ENCODE measurements at regions not wholly inside any gene's neighbourhood (a gene's known extent, or its start where the extent isn't known, plus 50 kb on each side); places are given as distances from the start of the nearest gene placed in this dataset.
"Not testable (repeated sequence)": the region's sequence is repeated elsewhere in the genome, so short reads cannot be mapped to it uniquely, and the experiment has no call there.

DNA sequence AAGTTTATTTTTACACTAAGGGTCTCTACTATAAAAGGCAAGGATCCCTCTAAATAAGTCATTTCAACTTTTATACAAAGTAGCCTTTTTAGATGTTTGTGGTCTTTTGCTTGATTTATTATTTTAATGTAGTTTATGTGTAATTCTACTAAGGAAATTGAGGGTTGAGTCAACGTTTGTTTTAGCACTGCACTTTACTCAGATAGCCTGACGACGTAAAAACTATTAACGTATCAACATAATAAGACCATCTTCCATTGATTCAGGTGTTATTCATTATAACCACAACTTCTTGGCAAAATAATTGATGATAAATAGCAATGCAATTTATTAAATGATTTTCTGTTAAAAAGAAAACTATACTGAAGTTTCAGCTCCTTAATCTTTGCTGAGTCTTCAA, 1103.6 kb upstream of the ACVR2A start:
- no peak overlapping the region for H3K4me3 Mint-ChIP-seq
- H3K36me3 Mint-ChIP-seq (ENCODE audit: low read depth) = no peaks in the 10 kb centered on the region
- H3K9me3 Mint-ChIP-seq = no peaks in the 10 kb centered on the region
- no peaks in the 10 kb centered on the region for H3K4me1 Mint-ChIP-seq (ENCODE audit: low read depth)
- no peak overlapping the region for H3K27ac Mint-ChIP-seq
- H3K27me3 Mint-ChIP-seq (ENCODE audit: low read depth) = no peaks in the 10 kb centered on the region

DNA sequence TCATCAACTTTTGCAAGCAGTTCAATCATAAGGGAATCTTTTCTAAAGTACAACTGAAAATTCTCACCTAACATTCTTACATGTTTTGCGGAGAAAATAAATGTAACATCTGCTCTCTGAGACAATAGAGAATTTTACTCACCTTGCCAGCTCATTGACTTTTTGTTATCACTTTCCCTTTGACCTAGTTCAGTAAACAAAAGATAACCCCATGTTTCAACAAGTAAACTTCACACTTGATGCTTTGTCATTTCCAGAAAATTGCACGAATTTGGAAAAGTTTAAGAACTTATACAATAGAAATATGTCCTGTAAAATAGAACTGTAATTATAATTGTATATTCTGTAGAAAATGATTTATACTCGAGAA, 1110.0 kb upstream of the ACVR2A start:
- H3K27me3 Mint-ChIP-seq (ENCODE audit: low read depth) = no peaks in the 10 kb centered on the region
- no peak overlapping the region for H3K27ac Mint-ChIP-seq
- no peaks in the 10 kb centered on the region for H3K4me1 Mint-ChIP-seq (ENCODE audit: low read depth)
- no peaks in the 10 kb centered on the region for H3K36me3 Mint-ChIP-seq (ENCODE audit: low read depth)
- no peaks in the 10 kb centered on the region for H3K9me3 Mint-ChIP-seq
- no peak overlapping the region for H3K4me3 Mint-ChIP-seq

DNA sequence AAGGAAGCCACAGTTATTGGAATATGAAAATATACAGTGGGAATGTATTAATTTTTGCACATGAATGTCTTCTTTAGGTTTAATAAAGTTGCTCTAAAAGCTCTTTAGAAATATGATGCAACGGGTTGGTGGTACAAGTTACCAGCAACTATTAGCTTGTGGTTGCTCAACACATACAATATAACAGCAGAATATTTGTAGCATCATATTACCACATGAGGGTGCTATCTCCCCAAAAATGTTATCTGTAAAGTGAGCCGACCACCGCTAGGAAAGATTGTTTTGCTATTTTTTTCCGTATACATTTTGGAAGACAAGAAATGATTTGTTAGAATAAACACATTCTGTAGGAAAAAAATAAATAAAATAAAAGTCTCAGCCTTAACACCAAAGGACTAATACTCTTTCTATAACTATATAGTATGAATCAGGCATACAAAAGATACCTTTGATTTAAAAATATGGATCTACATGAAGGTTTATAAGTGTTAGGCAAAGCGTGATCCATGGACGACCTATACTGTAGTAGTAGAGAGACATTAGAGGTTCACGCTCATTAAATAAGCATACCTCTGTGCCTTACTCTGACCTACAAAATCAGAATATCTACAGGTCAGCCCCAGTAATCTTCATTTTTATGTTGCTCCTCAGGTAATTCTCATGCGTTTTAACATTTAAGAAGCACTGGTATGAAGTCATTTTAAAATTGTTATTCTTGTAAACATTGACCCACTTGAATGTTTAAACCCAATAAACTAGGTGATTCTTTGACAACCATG, 1110.6 kb upstream of the ACVR2A start:
- no peaks in the 10 kb centered on the region for H3K27me3 Mint-ChIP-seq (ENCODE audit: low read depth)
- no peaks in the 10 kb centered on the region for H3K9me3 Mint-ChIP-seq
- no peak overlapping the region for H3K4me3 Mint-ChIP-seq
- H3K4me1 Mint-ChIP-seq (ENCODE audit: low read depth) = no peaks in the 10 kb centered on the region
- H3K36me3 Mint-ChIP-seq (ENCODE audit: low read depth) = no peaks in the 10 kb centered on the region
- H3K27ac Mint-ChIP-seq = no peak overlapping the region

DNA sequence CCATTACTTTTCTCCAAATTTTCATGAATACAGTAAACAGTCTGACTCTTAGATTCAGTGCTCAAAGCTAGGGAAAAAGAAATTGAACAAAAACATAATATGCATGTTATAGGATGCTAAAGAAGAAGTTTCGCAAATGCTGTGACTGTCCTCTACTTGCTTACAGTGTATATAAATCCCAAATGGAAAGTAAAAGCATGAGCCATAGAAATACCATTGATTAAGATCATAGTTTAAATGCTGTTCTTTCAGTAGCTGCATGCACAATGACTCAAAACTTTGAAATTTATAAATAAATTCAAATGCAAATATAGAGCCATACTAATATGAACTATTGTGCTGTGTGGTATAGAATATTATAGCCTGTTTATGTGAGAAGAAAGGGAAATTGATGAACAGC, 1113.9 kb upstream of the ACVR2A start:
- Mint-ChIP-seq H3K36me3 (ENCODE audit: low read depth) (no peaks in the 10 kb centered on the region), H3K4me3 (no peak overlapping the region), H3K27me3 (ENCODE audit: low read depth) (no peaks in the 10 kb centered on the region), H3K9me3 (no peaks in the 10 kb centered on the region), H3K27ac (no peak overlapping the region), H3K4me1 (ENCODE audit: low read depth) (no peaks in the 10 kb centered on the region)

DNA sequence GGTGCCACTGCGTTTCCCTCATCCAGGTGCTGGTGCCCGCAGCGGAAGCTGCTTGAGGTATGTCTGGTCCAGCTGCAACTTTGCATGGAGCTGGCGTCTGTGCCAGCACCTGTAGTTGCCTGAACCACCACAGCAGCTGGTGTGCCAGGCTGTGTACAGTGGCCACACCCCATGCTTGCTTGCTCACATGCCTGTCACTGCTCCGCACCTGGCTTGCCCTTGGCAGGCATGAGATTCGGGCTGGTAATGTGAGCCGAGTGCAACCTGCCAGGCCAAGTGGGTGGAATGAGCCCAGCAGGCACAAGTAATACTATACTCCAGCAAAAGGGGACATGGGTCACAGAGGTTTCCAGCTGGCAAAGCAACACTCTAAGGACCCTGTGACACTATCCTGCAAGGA, 1123.3 kb upstream of the ACVR2A start:
- no peaks in the 10 kb centered on the region for H3K4me1 Mint-ChIP-seq (ENCODE audit: low read depth)
- H3K36me3 Mint-ChIP-seq (ENCODE audit: low read depth) = no peaks in the 10 kb centered on the region

DNA sequence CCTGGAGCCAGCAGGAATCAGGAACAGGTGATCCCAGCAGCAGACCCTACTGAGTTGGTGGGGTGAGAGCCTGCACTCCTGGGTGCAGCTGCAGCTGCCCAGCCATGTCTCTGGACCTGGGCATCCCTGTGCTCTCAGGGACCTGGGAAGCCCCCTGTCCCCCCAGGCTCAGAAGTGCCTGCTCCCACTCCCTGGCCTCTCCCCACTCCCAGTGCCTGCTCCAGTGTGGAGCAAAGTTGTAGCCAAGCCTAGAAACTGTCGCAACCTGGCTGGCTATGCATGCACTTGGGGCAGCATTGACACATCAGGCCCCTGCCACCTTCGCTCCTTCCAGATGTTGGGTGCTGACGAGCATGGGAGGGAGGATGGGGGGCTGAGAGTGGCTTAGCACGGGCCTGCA, 1124.7 kb upstream of the ACVR2A start:
- peaks cover 6% of the 10 kb centered on the region for H3K9me3 Mint-ChIP-seq
- H3K27ac Mint-ChIP-seq = no peak overlapping the region
- H3K27me3 Mint-ChIP-seq (ENCODE audit: low read depth) = no peaks in the 10 kb centered on the region
- no peaks in the 10 kb centered on the region for H3K36me3 Mint-ChIP-seq (ENCODE audit: low read depth)
- H3K4me1 Mint-ChIP-seq (ENCODE audit: low read depth) = no peaks in the 10 kb centered on the region
- no peak overlapping the region for H3K4me3 Mint-ChIP-seq

More for the DNA sequence above, 1123.3 kb upstream of the ACVR2A start:
- no peak overlapping the region for H3K4me3 Mint-ChIP-seq
- no peak overlapping the region for H3K27ac Mint-ChIP-seq
- peaks cover 6% of the 10 kb centered on the region for H3K9me3 Mint-ChIP-seq
- no peaks in the 10 kb centered on the region for H3K27me3 Mint-ChIP-seq (ENCODE audit: low read depth)

DNA sequence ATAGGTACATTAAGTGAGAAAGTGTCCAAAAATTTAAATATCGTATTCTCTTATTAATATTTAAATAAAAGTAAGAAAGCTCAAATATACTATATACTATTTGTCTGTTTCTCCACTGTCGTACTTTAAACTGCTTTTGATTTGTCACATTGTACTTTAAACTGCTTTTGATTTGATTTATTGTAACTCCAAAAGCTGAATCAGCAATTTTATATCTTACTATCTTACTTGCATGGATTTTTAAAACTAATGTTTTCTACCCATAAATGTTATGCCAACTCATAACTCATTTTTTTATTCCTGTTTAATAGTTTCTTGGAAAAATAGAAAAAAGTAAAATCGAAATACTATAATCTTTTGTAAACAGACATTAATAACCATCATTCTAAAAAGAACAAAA, 1128.2 kb upstream of the ACVR2A start:
- H3K4me3 Mint-ChIP-seq = no peak overlapping the region
- H3K4me1 Mint-ChIP-seq (ENCODE audit: low read depth) = no peaks in the 10 kb centered on the region
- H3K27ac Mint-ChIP-seq = no peak overlapping the region
- no peaks in the 10 kb centered on the region for H3K36me3 Mint-ChIP-seq (ENCODE audit: low read depth)
- no peaks in the 10 kb centered on the region for H3K27me3 Mint-ChIP-seq (ENCODE audit: low read depth)
- H3K9me3 Mint-ChIP-seq = peaks cover 6% of the 10 kb centered on the region

DNA sequence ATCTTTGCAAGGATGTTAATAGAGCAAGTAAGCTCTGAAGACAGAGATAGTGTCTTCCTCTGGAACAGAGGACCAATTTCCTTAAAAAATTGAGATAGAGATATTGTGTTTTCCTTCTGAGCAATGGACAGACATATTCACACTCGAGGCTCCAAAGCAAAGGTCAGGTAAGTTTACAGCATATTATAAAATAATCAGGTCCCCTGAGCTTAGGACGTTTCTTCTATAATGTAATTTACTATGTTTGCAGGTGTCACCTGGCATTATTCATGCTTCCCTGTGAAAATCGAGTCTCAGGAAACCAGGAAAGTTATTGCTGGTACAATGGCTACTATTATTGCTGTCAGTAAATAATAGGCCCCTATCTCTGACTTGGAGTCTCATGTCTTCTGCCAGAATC, 1135.8 kb upstream of the ACVR2A start:
- no peaks in the 10 kb centered on the region for H3K4me1 Mint-ChIP-seq (ENCODE audit: low read depth)
- H3K36me3 Mint-ChIP-seq (ENCODE audit: low read depth) = no peaks in the 10 kb centered on the region
- H3K27me3 Mint-ChIP-seq (ENCODE audit: low read depth) = no peaks in the 10 kb centered on the region
- no peak overlapping the region for H3K4me3 Mint-ChIP-seq
- peaks cover 5% of the 10 kb centered on the region for H3K9me3 Mint-ChIP-seq
- H3K27ac Mint-ChIP-seq = no peak overlapping the region

DNA sequence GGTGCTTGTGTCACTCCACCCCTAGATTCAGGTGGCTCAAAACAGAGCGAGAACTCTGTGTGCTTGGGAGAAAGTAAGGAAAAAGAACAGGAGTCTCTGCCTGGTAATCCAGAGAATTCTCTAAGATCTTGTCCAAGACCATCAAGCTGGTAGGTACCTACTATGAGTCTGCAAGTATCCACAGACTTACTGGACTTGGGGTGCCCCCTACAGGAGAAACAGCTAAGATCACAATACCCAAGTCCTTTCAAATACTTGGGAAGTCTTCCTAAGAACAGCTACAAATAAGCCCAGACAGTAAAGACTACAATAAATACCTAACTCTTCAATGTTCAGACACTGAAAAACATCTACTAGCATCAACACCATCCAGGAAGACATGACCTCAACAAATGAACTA, 1143.6 kb upstream of the ACVR2A start:
- peaks cover 28% of the 10 kb centered on the region for H3K9me3 Mint-ChIP-seq
- no peaks in the 10 kb centered on the region for H3K4me1 Mint-ChIP-seq (ENCODE audit: low read depth)
- H3K4me3 Mint-ChIP-seq = no peak overlapping the region
- H3K27me3 Mint-ChIP-seq (ENCODE audit: low read depth) = no peaks in the 10 kb centered on the region
- H3K36me3 Mint-ChIP-seq (ENCODE audit: low read depth) = no peaks in the 10 kb centered on the region
- H3K27ac Mint-ChIP-seq = no peak overlapping the region

DNA sequence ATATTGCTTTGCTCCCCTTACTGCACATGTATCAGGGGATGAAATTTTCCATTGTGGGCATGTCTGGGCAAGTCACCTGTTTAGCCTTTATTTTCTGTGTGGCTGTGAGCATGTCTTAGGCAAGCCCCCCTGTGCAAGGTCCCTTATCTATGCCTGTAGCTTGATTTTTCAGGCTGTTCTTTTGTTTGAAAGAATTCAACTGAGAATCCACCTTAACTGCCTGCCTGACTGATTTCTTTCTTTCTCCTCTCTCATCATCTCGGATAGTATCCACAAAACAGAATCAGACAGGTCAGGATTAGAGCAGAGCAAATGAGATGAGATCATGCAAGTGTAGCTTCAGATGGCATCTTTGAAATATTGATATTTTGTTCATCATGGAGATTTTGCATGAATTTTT, 1147.5 kb upstream of the ACVR2A start:
- no peaks in the 10 kb centered on the region for H3K27me3 Mint-ChIP-seq (ENCODE audit: low read depth)
- H3K36me3 Mint-ChIP-seq (ENCODE audit: low read depth) = no peaks in the 10 kb centered on the region
- peaks cover 12% of the 10 kb centered on the region for H3K9me3 Mint-ChIP-seq
- H3K27ac Mint-ChIP-seq = no peak overlapping the region
- H3K4me1 Mint-ChIP-seq (ENCODE audit: low read depth) = no peaks in the 10 kb centered on the region
- no peak overlapping the region for H3K4me3 Mint-ChIP-seq

DNA sequence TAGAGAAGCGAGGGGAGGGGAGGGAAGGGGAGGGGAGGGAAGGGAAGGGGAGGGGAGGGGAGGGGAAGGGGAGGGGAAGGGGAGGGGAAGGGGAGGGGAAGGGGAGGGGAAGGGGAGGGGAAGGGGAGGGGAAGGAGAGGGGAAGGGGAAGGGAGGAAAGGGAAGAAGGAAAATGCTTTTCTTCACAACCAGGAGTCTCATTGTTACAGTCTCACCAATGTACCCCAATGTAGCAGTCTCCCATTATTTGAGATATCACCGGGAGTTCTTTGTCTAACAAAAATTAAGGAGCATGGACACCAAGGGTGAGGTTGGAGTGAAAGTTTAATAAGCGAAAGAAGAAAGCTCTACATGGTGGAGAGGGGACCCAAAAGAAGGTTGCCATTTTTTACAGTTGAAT, 1148.0 kb upstream of the ACVR2A start:
- not testable (repeated sequence) for H3K4me1 Mint-ChIP-seq (ENCODE audit: low read depth)

DNA sequence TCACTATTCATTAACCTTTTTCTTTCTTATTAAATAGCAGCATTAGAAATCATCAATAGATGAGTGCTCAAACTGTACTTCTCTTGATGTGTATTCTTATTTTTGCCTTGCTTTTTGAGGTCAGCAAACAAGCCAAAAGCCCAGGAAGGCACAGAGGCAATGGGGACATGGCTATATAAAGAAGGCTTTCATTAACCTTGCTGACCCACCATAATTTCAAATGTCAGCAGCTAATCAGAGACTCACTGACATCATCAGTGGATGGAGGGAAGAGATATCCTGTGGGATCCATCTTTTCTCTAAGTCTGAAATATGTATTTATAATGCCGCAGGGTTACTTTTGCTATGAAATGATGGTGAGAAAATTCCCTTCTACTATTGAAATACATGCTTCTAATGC, 1162.8 kb upstream of the ACVR2A start:
- Mint-ChIP-seq H3K4me1 (ENCODE audit: low read depth) (no peaks in the 10 kb centered on the region), H3K4me3 (no peak overlapping the region), H3K27ac (no peak overlapping the region), H3K27me3 (ENCODE audit: low read depth) (no peaks in the 10 kb centered on the region), H3K9me3 (peaks cover 4% of the 10 kb centered on the region), H3K36me3 (ENCODE audit: low read depth) (no peaks in the 10 kb centered on the region)

More for the DNA sequence above, 1148.0 kb upstream of the ACVR2A start:
- H3K36me3 Mint-ChIP-seq (ENCODE audit: low read depth); H3K4me3 Mint-ChIP-seq; H3K27me3 Mint-ChIP-seq (ENCODE audit: low read depth); H3K27ac Mint-ChIP-seq: not testable (repeated sequence)
- peaks cover 12% of the 10 kb centered on the region for H3K9me3 Mint-ChIP-seq

DNA sequence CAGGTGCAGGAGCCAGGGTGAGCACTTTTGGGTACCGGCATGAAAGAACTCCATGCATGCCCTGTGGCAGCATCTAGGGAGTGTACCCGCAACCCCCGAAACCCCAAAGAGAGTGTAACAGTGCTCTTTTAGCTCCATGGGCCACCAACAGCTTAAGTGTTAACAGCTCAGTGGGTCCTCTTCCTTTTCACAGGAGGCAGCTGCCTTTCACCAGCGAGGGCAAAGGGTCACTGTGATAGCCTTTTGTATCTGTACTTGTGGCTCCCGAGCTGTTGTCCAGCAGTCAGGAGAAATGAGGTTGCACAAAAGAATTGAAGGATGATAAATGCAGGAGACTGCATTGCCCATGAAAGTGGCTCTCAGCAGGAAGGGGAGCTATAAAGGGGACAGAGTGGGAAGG, 1166.3 kb upstream of the ACVR2A start:
- H3K9me3 Mint-ChIP-seq = peaks cover 4% of the 10 kb centered on the region
- H3K4me1 Mint-ChIP-seq (ENCODE audit: low read depth) = no peaks in the 10 kb centered on the region
- H3K36me3 Mint-ChIP-seq (ENCODE audit: low read depth) = no peaks in the 10 kb centered on the region
- no peaks in the 10 kb centered on the region for H3K27me3 Mint-ChIP-seq (ENCODE audit: low read depth)
- H3K27ac Mint-ChIP-seq = no peak overlapping the region
- no peak overlapping the region for H3K4me3 Mint-ChIP-seq

DNA sequence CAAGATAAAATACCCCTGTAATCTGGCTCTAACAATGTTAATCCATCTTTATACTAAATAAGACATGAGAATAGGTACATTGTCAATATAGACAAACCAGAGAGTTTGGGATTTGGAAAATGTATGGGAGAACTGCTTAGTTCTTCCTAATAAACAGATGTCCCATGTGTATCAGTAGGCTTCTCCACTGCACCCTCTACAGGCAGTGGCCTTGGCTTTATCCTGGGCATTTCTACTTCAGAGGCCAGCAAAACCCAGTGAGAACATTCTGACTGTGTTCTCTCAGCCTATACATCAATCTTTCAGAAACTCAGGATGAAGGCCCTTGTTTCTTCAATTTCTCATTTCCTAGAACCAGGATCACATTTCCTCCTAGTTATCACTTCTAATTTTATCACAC, 1167.5 kb upstream of the ACVR2A start:
- Mint-ChIP-seq H3K27ac (no peak overlapping the region), H3K4me1 (ENCODE audit: low read depth) (no peaks in the 10 kb centered on the region), H3K27me3 (ENCODE audit: low read depth) (no peaks in the 10 kb centered on the region), H3K4me3 (no peak overlapping the region), H3K9me3 (no peaks in the 10 kb centered on the region), H3K36me3 (ENCODE audit: low read depth) (no peaks in the 10 kb centered on the region)

DNA sequence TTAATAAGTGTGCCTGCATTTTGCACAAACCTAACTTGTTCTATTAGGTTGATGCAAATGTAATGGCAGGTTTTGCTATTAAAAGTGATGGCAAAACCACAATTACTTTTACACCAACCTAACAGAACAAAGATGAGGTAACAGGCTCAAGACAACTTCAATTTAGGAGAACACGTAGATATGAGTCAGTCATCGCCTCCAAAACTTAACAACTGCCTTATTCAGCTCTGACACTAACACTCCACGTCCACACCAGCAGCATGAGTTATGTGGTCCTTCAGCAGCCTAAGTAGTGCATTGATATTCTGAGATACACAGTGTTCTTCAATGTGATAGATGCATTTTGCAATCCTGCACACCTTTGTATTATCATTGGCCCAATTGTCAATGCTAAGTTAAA, 1175.1 kb upstream of the ACVR2A start:
- Mint-ChIP-seq H3K4me1 (ENCODE audit: low read depth) (no peaks in the 10 kb centered on the region), H3K36me3 (ENCODE audit: low read depth) (no peaks in the 10 kb centered on the region), H3K27me3 (ENCODE audit: low read depth) (no peaks in the 10 kb centered on the region), H3K4me3 (no peak overlapping the region), H3K9me3 (no peaks in the 10 kb centered on the region), H3K27ac (no peak overlapping the region)

DNA sequence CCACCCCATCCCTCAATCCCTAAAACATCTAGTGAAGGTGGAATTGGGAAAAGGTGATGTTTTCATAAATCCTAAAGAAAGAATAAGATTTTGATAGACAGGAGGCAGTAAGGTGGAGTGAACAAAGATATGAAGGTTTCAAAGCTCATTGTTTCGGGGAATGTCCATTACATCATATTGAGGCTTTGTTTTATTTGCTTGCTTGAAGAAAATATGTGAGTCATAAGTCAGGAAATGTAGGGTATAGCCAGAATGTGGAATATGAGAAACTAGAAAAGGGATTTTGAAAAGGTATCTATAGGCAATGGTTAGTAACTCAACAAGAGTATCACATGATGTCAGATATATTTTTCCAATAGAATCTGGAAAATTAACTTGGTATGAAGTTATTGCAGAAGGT, 1178.5 kb upstream of the ACVR2A start:
- H3K4me1 Mint-ChIP-seq (ENCODE audit: low read depth) = no peaks in the 10 kb centered on the region
- no peaks in the 10 kb centered on the region for H3K9me3 Mint-ChIP-seq
- no peaks in the 10 kb centered on the region for H3K27me3 Mint-ChIP-seq (ENCODE audit: low read depth)
- no peak overlapping the region for H3K27ac Mint-ChIP-seq
- no peak overlapping the region for H3K4me3 Mint-ChIP-seq
- H3K36me3 Mint-ChIP-seq (ENCODE audit: low read depth) = no peaks in the 10 kb centered on the region

Measured in T-helper 1 cell treated with Interleukin-12 subunit alpha and Interleukin-12 subunit beta and Interleukin-4 antibody, amounts not matched to agents 30 μg/mL and 1 μg/mL, for 36 hours (primary cell).